ENCODE measurements at regions not wholly inside any gene's neighbourhood (a gene's known extent, or its start where the extent isn't known, plus 50 kb on each side); places are given as distances from the start of the nearest gene placed in this dataset.

DNA sequence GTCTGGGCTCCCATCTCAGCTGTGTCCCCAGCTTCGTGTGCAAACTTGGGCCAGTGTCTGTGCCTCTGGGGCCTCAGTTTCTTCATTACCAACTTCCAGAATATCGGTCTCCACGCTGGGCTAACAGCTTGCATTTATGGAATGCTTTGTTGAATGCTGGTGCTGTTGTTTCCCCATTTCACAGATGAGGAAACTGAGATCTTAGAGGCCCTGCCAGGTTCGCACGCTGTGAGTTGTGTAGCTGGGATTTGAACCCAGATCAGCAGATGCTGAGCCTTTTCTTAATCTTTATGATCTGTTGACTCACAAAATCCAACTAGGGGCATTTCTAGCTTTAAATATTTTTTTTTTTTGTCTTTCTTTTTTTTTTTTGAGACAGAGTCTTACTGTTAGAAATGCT lies 101.5 kb upstream of the STX18 start:
- TF ChIP-seq, protein P1, sequence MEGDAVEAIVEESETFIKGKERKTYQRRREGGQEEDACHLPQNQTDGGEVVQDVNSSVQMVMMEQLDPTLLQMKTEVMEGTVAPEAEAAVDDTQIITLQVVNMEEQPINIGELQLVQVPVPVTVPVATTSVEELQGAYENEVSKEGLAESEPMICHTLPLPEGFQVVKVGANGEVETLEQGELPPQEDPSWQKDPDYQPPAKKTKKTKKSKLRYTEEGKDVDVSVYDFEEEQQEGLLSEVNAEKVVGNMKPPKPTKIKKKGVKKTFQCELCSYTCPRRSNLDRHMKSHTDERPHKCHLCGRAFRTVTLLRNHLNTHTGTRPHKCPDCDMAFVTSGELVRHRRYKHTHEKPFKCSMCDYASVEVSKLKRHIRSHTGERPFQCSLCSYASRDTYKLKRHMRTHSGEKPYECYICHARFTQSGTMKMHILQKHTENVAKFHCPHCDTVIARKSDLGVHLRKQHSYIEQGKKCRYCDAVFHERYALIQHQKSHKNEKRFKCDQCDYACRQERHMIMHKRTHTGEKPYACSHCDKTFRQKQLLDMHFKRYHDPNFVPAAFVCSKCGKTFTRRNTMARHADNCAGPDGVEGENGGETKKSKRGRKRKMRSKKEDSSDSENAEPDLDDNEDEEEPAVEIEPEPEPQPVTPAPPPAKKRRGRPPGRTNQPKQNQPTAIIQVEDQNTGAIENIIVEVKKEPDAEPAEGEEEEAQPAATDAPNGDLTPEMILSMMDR (IDR thresholded peaks at IDR 0.05; ENCODE audit: insufficient read depth, low read depth, low read length, missing control alignments), result no peak
- DNase-seq (ENCODE audit: low read depth), result no peak

DNA sequence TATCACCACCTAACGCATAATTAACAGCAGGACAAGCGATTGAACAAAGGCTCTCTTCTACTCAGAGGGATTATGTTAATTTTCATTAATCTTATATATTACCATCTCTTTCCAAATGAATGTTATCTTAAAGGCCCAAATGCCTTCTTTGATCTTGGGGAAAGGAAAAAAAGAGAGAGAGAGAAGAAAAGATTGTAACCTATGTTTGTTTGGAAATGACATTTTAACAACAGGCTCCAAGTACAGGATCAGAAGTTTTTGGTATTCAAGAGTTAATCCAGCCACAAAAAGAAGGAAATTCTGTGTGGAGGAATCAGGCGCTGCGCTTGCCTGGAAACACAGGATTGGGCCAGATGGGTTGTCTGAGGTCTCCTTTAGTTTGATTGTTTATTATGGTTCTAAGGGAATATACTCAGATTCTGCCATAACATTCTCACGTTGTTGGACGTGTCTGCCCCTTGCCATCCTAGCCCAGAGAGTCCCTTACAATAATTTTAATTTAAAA lies 100.7 kb upstream of the STX18 start:
- TF ChIP-seq, protein P1 (IDR thresholded peaks at IDR 0.05; ENCODE audit: insufficient read depth, low read depth, low read length, missing control alignments), result no peak
- no peak overlapping the region for H3K4me3 ChIP-seq (ENCODE audit: low read depth, low read length)
- DNase-seq (ENCODE audit: low read depth), result no peak

More for the DNA sequence above, 101.5 kb upstream of the STX18 start:
- no peak overlapping the region for H3K4me3 ChIP-seq (ENCODE audit: low read depth, low read length)

DNA sequence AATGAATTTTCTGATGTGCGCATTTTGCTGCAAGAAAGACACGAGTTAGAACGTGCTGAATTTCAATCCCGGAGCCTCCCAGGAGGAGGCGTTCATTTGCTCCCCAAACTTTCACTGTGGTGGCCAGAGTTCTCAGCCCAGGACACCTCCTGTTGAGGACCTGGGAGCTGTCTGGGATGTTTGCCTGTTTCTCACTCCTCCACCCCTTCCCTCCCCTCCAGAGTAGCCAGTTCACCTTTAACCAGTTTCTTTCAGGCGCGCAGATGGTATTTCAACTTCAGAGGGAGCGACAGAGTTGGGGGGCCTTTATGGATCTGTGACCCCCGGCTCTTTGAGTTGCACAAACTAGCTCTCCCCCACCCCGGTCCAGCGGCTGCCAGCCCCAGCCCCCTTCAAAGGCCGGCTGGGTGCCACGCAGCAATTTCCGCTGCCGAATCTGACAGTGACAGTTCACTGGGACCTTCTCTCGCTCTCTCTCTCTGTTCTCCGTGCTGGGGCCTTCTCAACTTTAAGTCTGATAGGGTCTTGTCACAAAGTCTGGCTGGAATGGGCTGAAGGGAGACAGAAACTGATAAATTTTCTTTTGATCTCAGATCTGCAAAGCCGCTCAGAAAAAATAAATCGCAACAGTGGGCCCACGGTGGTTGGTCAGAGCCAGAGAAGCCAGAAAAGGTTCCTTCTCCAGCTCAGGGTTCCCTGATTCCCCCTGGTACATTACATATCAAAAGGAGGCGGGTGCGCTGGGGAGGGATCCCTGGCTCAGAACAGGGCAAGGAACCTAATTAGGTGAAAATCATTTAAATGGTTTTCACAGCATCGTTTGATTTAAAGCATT lies 100.0 kb upstream of the STX18 start:
- no peak for DNase-seq (ENCODE audit: low read depth)
- TF ChIP-seq, protein P1 (IDR thresholded peaks at IDR 0.05; ENCODE audit: insufficient read depth, low read depth, low read length, missing control alignments), result no peak
- no peak overlapping the region for H3K4me3 ChIP-seq (ENCODE audit: low read depth, low read length)

DNA sequence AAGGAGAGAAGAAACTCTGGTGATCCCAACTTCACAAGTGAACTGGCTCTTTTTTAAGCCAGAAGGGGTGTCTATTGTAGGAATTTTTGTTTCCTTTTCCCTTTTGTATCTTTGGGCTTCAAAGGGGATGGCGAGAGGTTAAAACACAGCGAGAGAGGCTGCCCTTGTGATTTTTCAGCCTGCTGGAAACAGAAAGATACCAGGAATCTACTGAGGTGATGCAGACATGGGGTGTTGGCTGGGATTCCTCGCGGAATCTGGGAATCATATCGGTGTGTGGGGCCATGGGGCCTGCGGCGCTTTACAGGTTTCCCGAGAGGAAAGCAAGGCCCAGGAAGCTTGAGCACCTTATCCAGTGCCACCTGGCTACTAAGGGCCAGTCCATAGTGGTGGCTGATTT lies 99.4 kb upstream of the STX18 start:
- no peak overlapping the region for H3K4me3 ChIP-seq (ENCODE audit: low read depth, low read length)
- TF ChIP-seq, protein P1 (IDR thresholded peaks at IDR 0.05; ENCODE audit: insufficient read depth, low read depth, low read length, missing control alignments), result no peak
- DNase-seq (ENCODE audit: low read depth), result no peak

DNA sequence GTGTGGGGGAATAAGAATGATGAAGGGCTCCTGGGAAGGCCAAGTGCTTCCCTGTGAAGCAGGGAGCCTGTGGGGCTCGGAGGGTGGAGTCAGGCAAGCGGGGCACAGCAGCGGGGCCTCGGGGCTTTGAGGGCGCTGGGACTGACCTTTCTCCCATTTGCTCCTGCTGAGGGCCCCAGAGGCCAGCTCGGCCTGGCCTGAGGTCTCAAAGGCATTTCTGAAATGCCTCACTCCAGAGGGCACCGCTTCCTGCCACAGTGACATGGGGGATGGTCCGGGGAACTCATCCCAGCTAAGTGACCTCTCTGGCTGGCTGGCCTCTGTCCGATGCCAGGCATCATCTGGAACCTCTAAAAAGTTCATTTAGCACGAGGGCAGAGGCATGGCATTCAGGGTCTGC lies 98.8 kb upstream of the STX18 start:
- DNase-seq (ENCODE audit: low read depth), result no peak
- TF ChIP-seq, protein P1 (IDR thresholded peaks at IDR 0.05; ENCODE audit: insufficient read depth, low read depth, low read length, missing control alignments), result no peak
- H3K4me3 ChIP-seq (ENCODE audit: low read depth, low read length), result no peak overlapping the region

DNA sequence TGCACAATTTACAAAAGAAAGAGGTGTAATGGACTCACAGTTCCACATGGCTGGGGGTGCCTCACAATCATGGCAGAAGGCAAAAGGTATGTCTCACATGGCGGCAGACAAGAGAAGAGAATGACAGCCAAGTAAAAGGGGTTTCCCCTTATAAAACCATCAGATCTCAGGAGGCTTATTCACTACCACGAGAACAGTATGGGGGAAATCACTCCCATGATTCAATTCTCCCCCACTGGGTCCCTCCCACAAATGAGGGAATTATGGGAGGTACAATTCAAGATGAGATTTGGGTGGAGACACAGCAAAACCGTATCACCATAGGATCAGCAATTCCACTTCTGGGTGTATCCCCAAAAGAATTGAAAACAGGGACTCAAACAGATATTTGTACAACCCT lies 97.5 kb upstream of the STX18 start:
- DNase-seq (ENCODE audit: low read depth), result no peak
- TF ChIP-seq, protein P1 (IDR thresholded peaks at IDR 0.05; ENCODE audit: insufficient read depth, low read depth, low read length, missing control alignments), result no peak
- H3K4me3 ChIP-seq (ENCODE audit: low read depth, low read length), result no peak overlapping the region
